NOMO-1 treated with DMSO at 0.1 percent for 48 hours (cell line): ENCODE measurements at regions not wholly inside any gene's neighbourhood (a gene's known extent, or its start where the extent isn't known, plus 50 kb on each side); places are given as distances from the start of the nearest gene placed in this dataset.

Source experiments
- DNase-seq: peaks from one replicate; lab custom pipeline; 2025; ENCODE audit not compliant: unreplicated experiment; lab: John Stamatoyannopoulos, UW

- DNase-seq: no peak
Measured at GRCh38 chr2:16050908-16051489, 110.6 kb downstream of the MYCN start.

GRCh38 chr2:16050261-16050907 is 110.0 kb downstream of the MYCN start:
- no peak for DNase-seq

- DNase-seq: no peak
Measured at GRCh38 chr2:16049406-16049805, 109.1 kb downstream of the MYCN start.

GRCh38 chr2:16048466-16048865 is 108.1 kb downstream of the MYCN start:
- no peak for DNase-seq

- DNase-seq: no peak
Measured at GRCh38 chr2:16047701-16048100, 107.4 kb downstream of the MYCN start.

- DNase-seq: no peak
Measured at GRCh38 chr2:16046649-16047048, 106.3 kb downstream of the MYCN start.

- DNase-seq: no peak
Measured at GRCh38 chr2:16045653-16046352, 105.5 kb downstream of the MYCN start.

- no peak for DNase-seq
Measured at GRCh38 chr2:16044946-16045456, 104.7 kb downstream of the MYCN start.

- DNase-seq: no peak
Measured at GRCh38 chr2:16043627-16044026, 103.3 kb downstream of the MYCN start.

GRCh38 chr2:16043192-16043591 is 102.8 kb downstream of the MYCN start:
- no peak for DNase-seq

GRCh38 chr2:16042201-16042700 is 101.9 kb downstream of the MYCN start:
- DNase-seq: no peak

- DNase-seq: no peak
Measured at GRCh38 chr2:16040271-16041010, 100.1 kb downstream of the MYCN start.

GRCh38 chr2:16039823-16040222 is 99.5 kb downstream of the MYCN start:
- DNase-seq: no peak

- DNase-seq: no peak
Measured at GRCh38 chr2:16039055-16039454, 98.7 kb downstream of the MYCN start.

- DNase-seq: no peak
Measured at GRCh38 chr2:16038621-16039020, 98.3 kb downstream of the MYCN start.

- DNase-seq: no peak
Measured at GRCh38 chr2:16037808-16038457, 97.6 kb downstream of the MYCN start.

- DNase-seq: no peak
Measured at GRCh38 chr2:16036951-16037350, 96.6 kb downstream of the MYCN start.

GRCh38 chr2:16035747-16036745 is 95.7 kb downstream of the MYCN start:
- no peak for DNase-seq

GRCh38 chr2:16034975-16035746 is 94.8 kb downstream of the MYCN start:
- no peak for DNase-seq
